ENCODE measurements at regions not wholly inside any gene's neighbourhood (a gene's known extent, or its start where the extent isn't known, plus 50 kb on each side); places are given as distances from the start of the nearest gene placed in this dataset.

- Histone ChIP-seq H3K27me3 (ENCODE audit: control insufficient read depth, insufficient read depth, low read length) (no peaks in the 10 kb centered on the region), H2AFZ (no peak overlapping the region), H3K9me3 (ENCODE audit: control insufficient read depth, low read length) (no peaks in the 10 kb centered on the region), H3K4me2 (ENCODE audit: low read length) (no peak overlapping the region), H3K36me3 (ENCODE audit: control insufficient read depth, insufficient read depth, low read length) (no peaks in the 10 kb centered on the region), H3K4me1 (no peaks in the 10 kb centered on the region), H3K27ac (no peak overlapping the region), H3K9ac (no peak overlapping the region), H3K4me3 (ENCODE audit: low read depth, low read length) (no peak overlapping the region), H3K79me2 (no peaks in the 10 kb centered on the region)
- no peak for TF ChIP-seq CTCF (IDR thresholded peaks at IDR 0.05)
Observed at GRCh38 chr16:31706925-31707324, 166.7 kb upstream of the ZNF267 start.

- H3K4me1 ChIP-seq: no peaks in the 10 kb centered on the region
- H3K4me3 ChIP-seq (ENCODE audit: low read depth, low read length): no peak overlapping the region
- no peaks in the 10 kb centered on the region for H3K9me3 ChIP-seq (ENCODE audit: control insufficient read depth, low read length)
- H3K79me2 ChIP-seq: no peaks in the 10 kb centered on the region
- no peak overlapping the region for H3K4me2 ChIP-seq (ENCODE audit: low read length)
- H3K27me3 ChIP-seq (ENCODE audit: control insufficient read depth, insufficient read depth, low read length): no peaks in the 10 kb centered on the region
- TF ChIP-seq CTCF (IDR thresholded peaks at IDR 0.05): no peak
- no peak overlapping the region for H3K9ac ChIP-seq
- no peak overlapping the region for H3K27ac ChIP-seq
- no peaks in the 10 kb centered on the region for H3K36me3 ChIP-seq (ENCODE audit: control insufficient read depth, insufficient read depth, low read length)
- H2AFZ ChIP-seq: no peak overlapping the region
Observed at GRCh38 chr16:31707743-31708335, 165.8 kb upstream of the ZNF267 start.

GRCh38 chr16:31708348-31708747 lies 165.3 kb upstream of the ZNF267 start:
- no peaks in the 10 kb centered on the region for H3K36me3 ChIP-seq (ENCODE audit: control insufficient read depth, insufficient read depth, low read length)

GRCh38 chr16:31709181-31709580 lies 164.4 kb upstream of the ZNF267 start:
- Histone ChIP-seq H3K27me3 (ENCODE audit: control insufficient read depth, insufficient read depth, low read length) (no peaks in the 10 kb centered on the region), H3K9ac (no peak overlapping the region), H3K36me3 (ENCODE audit: control insufficient read depth, insufficient read depth, low read length) (no peaks in the 10 kb centered on the region), H3K4me2 (ENCODE audit: low read length) (no peak overlapping the region), H3K9me3 (ENCODE audit: control insufficient read depth, low read length) (no peaks in the 10 kb centered on the region), H3K27ac (no peak overlapping the region), H3K4me1 (peaks cover 3% of the 10 kb centered on the region), H3K4me3 (ENCODE audit: low read depth, low read length) (no peak overlapping the region), H2AFZ (no peak overlapping the region), H3K79me2 (no peaks in the 10 kb centered on the region)
- no peak for TF ChIP-seq CTCF (IDR thresholded peaks at IDR 0.05)

More at GRCh38 chr16:31708348-31708747, 165.3 kb upstream of the ZNF267 start:
- Histone ChIP-seq H3K27ac (no peak overlapping the region), H3K27me3 (ENCODE audit: control insufficient read depth, insufficient read depth, low read length) (no peaks in the 10 kb centered on the region), H3K9ac (no peak overlapping the region), H2AFZ (no peak overlapping the region), H3K4me1 (no peaks in the 10 kb centered on the region), H3K79me2 (no peaks in the 10 kb centered on the region), H3K4me3 (ENCODE audit: low read depth, low read length) (no peak overlapping the region), H3K4me2 (ENCODE audit: low read length) (no peak overlapping the region), H3K9me3 (ENCODE audit: control insufficient read depth, low read length) (no peaks in the 10 kb centered on the region)
- no peak for TF ChIP-seq CTCF (IDR thresholded peaks at IDR 0.05)

DNA sequence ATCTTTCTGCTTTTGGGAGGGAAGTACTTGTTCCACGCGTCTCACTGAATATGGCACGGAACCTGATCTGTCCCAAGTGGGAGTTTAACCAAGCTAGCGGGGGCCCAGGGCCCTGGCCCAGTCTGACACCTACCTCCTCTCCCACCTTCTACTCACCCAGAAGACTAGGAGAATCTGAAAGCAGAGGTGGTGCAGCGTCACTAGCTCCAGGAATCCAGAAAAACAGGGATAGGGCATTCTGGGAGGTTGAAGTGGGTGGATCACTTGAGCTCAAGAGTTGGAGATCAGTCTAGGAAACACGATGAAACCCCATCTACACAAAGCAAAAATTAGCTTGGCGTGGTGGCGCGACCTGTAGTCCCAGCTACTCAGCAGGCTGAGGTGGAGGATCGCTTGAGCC lies 163.5 kb upstream of the ZNF267 start:
- no peak overlapping the region for H3K4me2 ChIP-seq (ENCODE audit: low read length)
- no peak overlapping the region for H3K27ac ChIP-seq
- no peaks in the 10 kb centered on the region for H3K36me3 ChIP-seq (ENCODE audit: control insufficient read depth, insufficient read depth, low read length)
- TF ChIP-seq CTCF (IDR thresholded peaks at IDR 0.05): no peak
- H2AFZ ChIP-seq: no peak overlapping the region
- H3K4me1 ChIP-seq: peaks cover 11% of the 10 kb centered on the region
- H3K9me3 ChIP-seq (ENCODE audit: control insufficient read depth, low read length): no peaks in the 10 kb centered on the region
- H3K9ac ChIP-seq: no peak overlapping the region
- H3K79me2 ChIP-seq: peaks cover 5% of the 10 kb centered on the region
- H3K4me3 ChIP-seq (ENCODE audit: low read depth, low read length): no peak overlapping the region
- H3K27me3 ChIP-seq (ENCODE audit: control insufficient read depth, insufficient read depth, low read length): no peaks in the 10 kb centered on the region

Data from parathyroid adenoma (tissue), 2 donors.